ENCODE measurements at regions not wholly inside any gene's neighbourhood (a gene's known extent, or its start where the extent isn't known, plus 50 kb on each side); places are given as distances from the start of the nearest gene placed in this dataset.

- H3K27me3 ChIP-seq (ENCODE audit: control insufficient read depth, insufficient read depth, low read length) = no peaks in the 10 kb centered on the region
- intact Hi-C loops (cut with micrococcal nuclease; ENCODE audit: unreplicated experiment) = no loop called here
- BruUV-seq (replicated peaks) = no TSS peak
- DNase-seq (ENCODE audit: low read depth, low spot score) = no peak
- POLR2A ChIA-PET = no interaction called here
- no peaks in the 10 kb centered on the region for H3K36me3 ChIP-seq (ENCODE audit: control insufficient read depth, insufficient read depth, low read length)
- no peak overlapping the region for H3K27ac ChIP-seq (ENCODE audit: low read length)
- no peaks in the 10 kb centered on the region for H3K9me3 ChIP-seq (ENCODE audit: control insufficient read depth, insufficient read depth, low read depth, low read length)
- H3K4me3 ChIP-seq (ENCODE audit: low read depth in 2 of 2, low read length in 2 of 2) = no peak overlapping the region
- CTCF ChIA-PET = no interaction called here
- TF ChIP-seq, protein P1, sequence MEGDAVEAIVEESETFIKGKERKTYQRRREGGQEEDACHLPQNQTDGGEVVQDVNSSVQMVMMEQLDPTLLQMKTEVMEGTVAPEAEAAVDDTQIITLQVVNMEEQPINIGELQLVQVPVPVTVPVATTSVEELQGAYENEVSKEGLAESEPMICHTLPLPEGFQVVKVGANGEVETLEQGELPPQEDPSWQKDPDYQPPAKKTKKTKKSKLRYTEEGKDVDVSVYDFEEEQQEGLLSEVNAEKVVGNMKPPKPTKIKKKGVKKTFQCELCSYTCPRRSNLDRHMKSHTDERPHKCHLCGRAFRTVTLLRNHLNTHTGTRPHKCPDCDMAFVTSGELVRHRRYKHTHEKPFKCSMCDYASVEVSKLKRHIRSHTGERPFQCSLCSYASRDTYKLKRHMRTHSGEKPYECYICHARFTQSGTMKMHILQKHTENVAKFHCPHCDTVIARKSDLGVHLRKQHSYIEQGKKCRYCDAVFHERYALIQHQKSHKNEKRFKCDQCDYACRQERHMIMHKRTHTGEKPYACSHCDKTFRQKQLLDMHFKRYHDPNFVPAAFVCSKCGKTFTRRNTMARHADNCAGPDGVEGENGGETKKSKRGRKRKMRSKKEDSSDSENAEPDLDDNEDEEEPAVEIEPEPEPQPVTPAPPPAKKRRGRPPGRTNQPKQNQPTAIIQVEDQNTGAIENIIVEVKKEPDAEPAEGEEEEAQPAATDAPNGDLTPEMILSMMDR (IDR thresholded peaks at IDR 0.05) = 0 out of 2 replicates have a peak, but pooled peaks have one; percentile 2
- TF ChIP-seq SIN3A (IDR thresholded peaks at IDR 0.05; ENCODE audit: borderline replicate concordance, insufficient read depth, low read depth, low read length) = no peak
- in situ Hi-C loops (cut with HindIII; ENCODE audit: low pct_unique_long_range_greater_than_20kb, low sequenced_read_pairs) = no loop called here
- ATAC-seq = no peak
- no peaks in the 10 kb centered on the region; the same call in 1 of the 2 replicates for H3K4me1 ChIP-seq (ENCODE audit: control insufficient read depth, insufficient read depth, low read length)
Observed at GRCh38 chr7:17559388-17559787, 260.9 kb downstream of the AHR start.

GRCh38 chr7:17560516-17560915 lies 262.1 kb downstream of the AHR start:
- Histone ChIP-seq H3K9me3 (ENCODE audit: control insufficient read depth, insufficient read depth, low read depth, low read length) (no peaks in the 10 kb centered on the region), H3K27me3 (ENCODE audit: control insufficient read depth, insufficient read depth, low read length) (no peaks in the 10 kb centered on the region), H3K27ac (ENCODE audit: low read length) (no peak overlapping the region), H3K36me3 (ENCODE audit: control insufficient read depth, insufficient read depth, low read length) (no peaks in the 10 kb centered on the region), H3K4me1 (ENCODE audit: control insufficient read depth, insufficient read depth, low read length) (no peaks in the 10 kb centered on the region; the same call in 1 of the 2 replicates), H3K4me3 (ENCODE audit: low read depth in 2 of 2, low read length in 2 of 2) (no peak overlapping the region)
- in situ Hi-C loops (cut with HindIII; ENCODE audit: low pct_unique_long_range_greater_than_20kb, low sequenced_read_pairs) (no loop called here), intact Hi-C loops (cut with micrococcal nuclease; ENCODE audit: unreplicated experiment) (no loop called here)
- TF ChIP-seq, protein P1 (IDR thresholded peaks at IDR 0.05) = no peak
- TF ChIP-seq, protein P2, sequence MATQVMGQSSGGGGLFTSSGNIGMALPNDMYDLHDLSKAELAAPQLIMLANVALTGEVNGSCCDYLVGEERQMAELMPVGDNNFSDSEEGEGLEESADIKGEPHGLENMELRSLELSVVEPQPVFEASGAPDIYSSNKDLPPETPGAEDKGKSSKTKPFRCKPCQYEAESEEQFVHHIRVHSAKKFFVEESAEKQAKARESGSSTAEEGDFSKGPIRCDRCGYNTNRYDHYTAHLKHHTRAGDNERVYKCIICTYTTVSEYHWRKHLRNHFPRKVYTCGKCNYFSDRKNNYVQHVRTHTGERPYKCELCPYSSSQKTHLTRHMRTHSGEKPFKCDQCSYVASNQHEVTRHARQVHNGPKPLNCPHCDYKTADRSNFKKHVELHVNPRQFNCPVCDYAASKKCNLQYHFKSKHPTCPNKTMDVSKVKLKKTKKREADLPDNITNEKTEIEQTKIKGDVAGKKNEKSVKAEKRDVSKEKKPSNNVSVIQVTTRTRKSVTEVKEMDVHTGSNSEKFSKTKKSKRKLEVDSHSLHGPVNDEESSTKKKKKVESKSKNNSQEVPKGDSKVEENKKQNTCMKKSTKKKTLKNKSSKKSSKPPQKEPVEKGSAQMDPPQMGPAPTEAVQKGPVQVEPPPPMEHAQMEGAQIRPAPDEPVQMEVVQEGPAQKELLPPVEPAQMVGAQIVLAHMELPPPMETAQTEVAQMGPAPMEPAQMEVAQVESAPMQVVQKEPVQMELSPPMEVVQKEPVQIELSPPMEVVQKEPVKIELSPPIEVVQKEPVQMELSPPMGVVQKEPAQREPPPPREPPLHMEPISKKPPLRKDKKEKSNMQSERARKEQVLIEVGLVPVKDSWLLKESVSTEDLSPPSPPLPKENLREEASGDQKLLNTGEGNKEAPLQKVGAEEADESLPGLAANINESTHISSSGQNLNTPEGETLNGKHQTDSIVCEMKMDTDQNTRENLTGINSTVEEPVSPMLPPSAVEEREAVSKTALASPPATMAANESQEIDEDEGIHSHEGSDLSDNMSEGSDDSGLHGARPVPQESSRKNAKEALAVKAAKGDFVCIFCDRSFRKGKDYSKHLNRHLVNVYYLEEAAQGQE (IDR thresholded peaks at IDR 0.05; ENCODE audit: insufficient read depth in 1 of 2, low read depth in 2 of 2, low read length in 1 of 2) = no peak
- TF ChIP-seq TCF7L2 (IDR thresholded peaks at IDR 0.05; ENCODE audit: low read depth, low read length) = no peak
- TF ChIP-seq SIN3A (IDR thresholded peaks at IDR 0.05; ENCODE audit: borderline replicate concordance, insufficient read depth, low read depth, low read length) = no peak
- no peak for TF ChIP-seq POLR2AphosphoS5 (IDR thresholded peaks at IDR 0.05; ENCODE audit: low read depth, low read length)
- DNase-seq (ENCODE audit: low read depth, low spot score) = no peak
- ChIA-PET CTCF (no interaction called here), POLR2A (no interaction called here)
- no peak for ATAC-seq
- no TSS peak for BruUV-seq (replicated peaks)
